Spleen (tissue), 11 donors: ENCODE measurements at regions not wholly inside any gene's neighbourhood (a gene's known extent, or its start where the extent isn't known, plus 50 kb on each side); places are given as distances from the start of the nearest gene placed in this dataset.

Experiments
- DNase-seq: peaks from one replicate; pipeline ENCODE4 v3.0.0-alpha.2; 2020
- H3K27ac ChIP-seq, 8 donors: fragments of 200-600 bp; sonication (generic) in 7 of 8; 1 replicate in 4 of 8; 2 replicates in 4 of 8; pipeline versions ENCODE4 v1.5.0 to v1.8.0; 2016 to 2021; ENCODE audit warnings: inconsistent platforms in 4 of 8, mild to moderate bottlenecking in 4 of 8, moderate library complexity in 1 of 8
- H3K27me3 ChIP-seq, 7 donors: fragments of 200-600 bp; sonication (generic) in 6 of 7; replicated peaks in 1 of 7; 1 replicate in 4 of 7; 2 replicates in 3 of 7; pipeline versions ENCODE4 v1.5.0 to v1.8.0; 2016 to 2021; ENCODE audit warnings: inconsistent platforms in 3 of 7, mild to moderate bottlenecking in 1 of 7
- H3K36me3 ChIP-seq, 6 donors: fragments of 200-600 bp; sonication (generic) in 5 of 6; 1 replicate in 4 of 6; 2 replicates in 2 of 6; pipeline versions ENCODE4 v1.5.0 to v1.8.0; 2016 to 2021; ENCODE audit warnings: inconsistent platforms in 2 of 6
- H3K4me1 ChIP-seq, 6 donors: fragments of 200-600 bp; sonication (generic) in 5 of 6; 1 replicate in 3 of 6; 2 replicates in 3 of 6; pipeline versions ENCODE4 v1.5.0 to v1.8.0; 2016 to 2021; ENCODE audit warnings: inconsistent platforms in 3 of 6
- H3K4me3 ChIP-seq, 8 donors: fragments of 200-600 bp; sonication (generic) in 7 of 8; 1 replicate in 4 of 8; 2 replicates in 4 of 8; pipeline versions ENCODE4 v1.5.0 to v1.8.0; 2016 to 2021; ENCODE audit warnings: inconsistent platforms in 4 of 8, mild to moderate bottlenecking in 4 of 8, moderate library complexity in 2 of 8
- H3K9me3 ChIP-seq, 8 donors: fragments of 200-600 bp; sonication (generic) in 7 of 8; 1 replicate in 4 of 8; 2 replicates in 4 of 8; pipeline versions ENCODE4 v1.5.0 to v1.8.0; 2016 to 2021; ENCODE audit warnings: inconsistent platforms in 4 of 8
- POLR2A ChIP-seq, 3 donors: fragments of 450-650 bp; IDR thresholded peaks; one replicate each; pipeline ENCODE4 v1.5.1; 2017; ENCODE audit warnings: antibody characterized with exemption in 3 of 3, mild to moderate bottlenecking in 1 of 3
- POLR2AphosphoS5 ChIP-seq, 3 donors: sonication (generic); formaldehyde crosslinking; IDR thresholded peaks; one replicate each; pipeline ENCODE4 v1.5.1; 2017; ENCODE audit warnings: antibody characterized with exemption in 3 of 3
- WGBS, 5 donors: extraction: QIAGEN DNeasy Blood & Tissue Kit in 3 of 5; methylation state at CpG; one replicate each; pipeline versions ENCODE4 v1.1.5 to v1.1.7; 2013 to 2018; 5-methylcytosine and 5-hydroxymethylcytosine counted together
- intact Hi-C: fragments of 100-400 bp; cut with DNase I; formaldehyde crosslinking; loops from one replicate; pipeline ENCODE4 v1.15.0; 2023; ENCODE audit warnings: low total_unique reads
- TF ChIP-seq, protein P1 (sequence below), 11 experiments: fragments of 200-600 bp in 7 of 11; fragments of 450-650 bp in 4 of 11; sonication (generic) in 4 of 11; IDR thresholded peaks in 8 of 11; conservative IDR thresholded peaks in 3 of 11; 1 replicate in 7 of 11; 2 replicates in 4 of 11; pipeline versions ENCODE4 v1.4.0 to v1.8.0; 2016 to 2021; ENCODE audit warnings: antibody characterized with exemption in 11 of 11, inconsistent platforms in 4 of 11, mild to moderate bottlenecking in 1 of 11
- donor health status: healthy with polysubstance abuse.
- donor health status: DM: no; HTN: no; CAD: no; lungs with moderate emphysema.
- donor health status: DM: no; HTN: no; CAD: no.
- donor health status: Bipolar disorder and iron deficiency.
- donor health status: healthy.
- donor health status: DM: no; HTN: no; CAD: no.
- donor health status: DM: yes; HTN: yes; CAD: no.

DNA sequence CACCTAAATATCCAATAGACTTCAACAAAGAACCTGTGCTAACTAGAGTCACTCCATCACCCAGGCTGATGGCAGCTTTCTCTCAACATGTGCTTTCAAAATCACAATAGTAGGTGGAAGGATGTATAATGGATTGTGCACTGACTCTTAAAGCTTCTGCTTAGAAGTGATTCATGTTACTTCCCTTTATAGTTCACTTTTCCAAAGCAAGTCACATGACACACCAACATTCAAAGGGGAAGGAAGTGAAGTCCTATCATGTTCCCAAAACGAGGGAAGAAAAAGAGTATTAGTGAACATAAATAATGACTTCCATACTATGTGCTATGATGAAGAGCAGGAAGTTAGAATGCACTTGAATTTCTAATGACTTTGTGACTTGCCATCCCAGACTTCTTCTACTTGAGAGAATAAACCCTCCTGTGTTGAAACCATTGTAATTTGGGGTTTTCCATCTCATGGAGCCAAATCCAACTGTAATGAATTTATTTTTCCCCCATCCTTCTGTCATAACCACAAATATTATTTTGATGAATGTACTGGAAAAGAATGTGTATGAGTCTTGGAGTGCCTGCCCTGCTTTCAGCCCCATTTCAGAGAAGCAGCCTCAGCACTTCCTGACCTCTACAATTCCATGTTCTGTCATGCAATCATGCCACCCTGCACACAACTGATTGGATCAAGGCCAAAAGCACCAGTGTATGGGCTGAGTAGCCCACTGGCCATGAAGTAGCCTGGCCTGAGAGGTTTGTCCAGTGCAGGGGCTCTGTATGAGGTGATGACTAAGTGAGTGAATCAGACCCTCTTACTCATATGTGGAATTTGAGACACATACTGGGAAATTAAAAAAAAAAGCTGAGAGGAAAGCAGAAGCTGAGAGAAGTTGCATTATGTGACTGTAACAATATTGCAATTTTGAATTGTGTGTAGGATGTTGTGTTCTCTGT is 525.9 kb upstream of the CLINT1 start:
- Histone ChIP-seq H3K27me3 (no peaks in the 10 kb centered on the region), H3K9me3 (peaks cover 0 to 23% (median 17%) of the 10 kb centered on the region in 8 donors), H3K4me1 (peaks cover 0 to 28% (median 4%) of the 10 kb centered on the region in 6 donors), H3K27ac (no peak overlapping the region), H3K4me3 (no peak overlapping the region), H3K36me3 (no peaks in the 10 kb centered on the region)
- TF ChIP-seq, protein P1, sequence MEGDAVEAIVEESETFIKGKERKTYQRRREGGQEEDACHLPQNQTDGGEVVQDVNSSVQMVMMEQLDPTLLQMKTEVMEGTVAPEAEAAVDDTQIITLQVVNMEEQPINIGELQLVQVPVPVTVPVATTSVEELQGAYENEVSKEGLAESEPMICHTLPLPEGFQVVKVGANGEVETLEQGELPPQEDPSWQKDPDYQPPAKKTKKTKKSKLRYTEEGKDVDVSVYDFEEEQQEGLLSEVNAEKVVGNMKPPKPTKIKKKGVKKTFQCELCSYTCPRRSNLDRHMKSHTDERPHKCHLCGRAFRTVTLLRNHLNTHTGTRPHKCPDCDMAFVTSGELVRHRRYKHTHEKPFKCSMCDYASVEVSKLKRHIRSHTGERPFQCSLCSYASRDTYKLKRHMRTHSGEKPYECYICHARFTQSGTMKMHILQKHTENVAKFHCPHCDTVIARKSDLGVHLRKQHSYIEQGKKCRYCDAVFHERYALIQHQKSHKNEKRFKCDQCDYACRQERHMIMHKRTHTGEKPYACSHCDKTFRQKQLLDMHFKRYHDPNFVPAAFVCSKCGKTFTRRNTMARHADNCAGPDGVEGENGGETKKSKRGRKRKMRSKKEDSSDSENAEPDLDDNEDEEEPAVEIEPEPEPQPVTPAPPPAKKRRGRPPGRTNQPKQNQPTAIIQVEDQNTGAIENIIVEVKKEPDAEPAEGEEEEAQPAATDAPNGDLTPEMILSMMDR (IDR thresholded peaks at IDR 0.05 in 8 of 11, conservative IDR thresholded peaks at IDR 0.05 in 3 of 11) = no peak
- no peak for TF ChIP-seq POLR2AphosphoS5 (IDR thresholded peaks at IDR 0.05)
- TF ChIP-seq POLR2A (IDR thresholded peaks at IDR 0.05) = no peak
- no peak for DNase-seq
- intact Hi-C loops = no loop called here
- WGBS, 5 donors = 5 to 30% (median 17%) methylated on average over 1 of the region's 1 CpG

DNA sequence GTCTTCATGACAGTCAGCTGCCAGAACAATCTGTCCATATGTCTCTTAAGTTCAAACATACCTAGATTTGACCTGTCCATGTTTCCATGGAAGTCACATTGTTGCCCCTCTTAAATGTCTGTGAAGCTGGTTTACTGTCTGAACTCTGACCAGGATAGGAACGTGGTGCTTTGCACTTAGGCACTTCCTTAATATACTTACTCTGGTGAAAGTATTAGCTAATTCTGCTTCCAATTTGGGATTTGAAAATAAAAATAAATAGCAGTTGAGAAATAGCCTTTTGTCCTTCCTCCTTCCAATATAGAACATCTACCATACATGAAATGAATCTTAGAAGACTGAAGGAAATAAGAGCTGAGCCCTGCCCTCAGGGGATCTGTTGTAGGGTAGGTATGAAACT is 524.5 kb upstream of the CLINT1 start:
- WGBS, 5 donors = 33 to 72% (median 38%) methylated on average over 1 of the region's 1 CpG
- Histone ChIP-seq H3K27me3 (no peaks in the 10 kb centered on the region), H3K4me3 (no peak overlapping the region), H3K36me3 (no peaks in the 10 kb centered on the region), H3K27ac (no peak overlapping the region), H3K9me3 (peaks cover 0 to 23% (median 17%) of the 10 kb centered on the region in 8 donors), H3K4me1 (peaks cover 0 to 35% (median 4%) of the 10 kb centered on the region in 6 donors)
- TF ChIP-seq POLR2AphosphoS5 (IDR thresholded peaks at IDR 0.05) (no peak), POLR2A (IDR thresholded peaks at IDR 0.05) (no peak)
- TF ChIP-seq, protein P1 (IDR thresholded peaks at IDR 0.05 in 8 of 11, conservative IDR thresholded peaks at IDR 0.05 in 3 of 11) = no peak
- no peak for DNase-seq
- intact Hi-C loops = no loop called here

DNA sequence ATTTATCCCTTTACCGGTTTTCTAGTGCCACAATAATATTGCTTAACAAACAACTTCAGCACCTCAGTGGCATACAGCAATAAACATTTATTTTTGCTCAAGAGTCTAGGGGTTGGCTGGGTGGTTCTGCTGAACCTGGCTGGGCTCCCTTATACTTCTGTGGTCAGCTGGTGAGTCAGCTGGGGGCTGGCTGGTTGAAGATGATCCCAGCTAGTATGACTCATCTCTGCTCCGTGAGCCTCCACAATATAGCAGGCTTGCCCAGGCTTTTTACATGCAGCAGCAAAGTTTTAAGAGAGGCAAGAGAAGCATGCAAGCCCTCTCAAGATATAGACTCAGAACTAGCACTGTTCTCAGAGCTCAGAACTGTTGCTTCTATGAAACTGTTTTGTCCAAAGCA is 523.5 kb upstream of the CLINT1 start:
- WGBS, 5 donors = 23 to 56% (median 35%) methylated on average over 2 of the region's 2 CpGs
- Histone ChIP-seq H3K4me1 (peaks cover 0 to 35% (median 4%) of the 10 kb centered on the region in 6 donors), H3K9me3 (peaks cover 0 to 29% (median 20%) of the 10 kb centered on the region in 8 donors), H3K27me3 (no peaks in the 10 kb centered on the region), H3K27ac (no peak overlapping the region), H3K36me3 (no peaks in the 10 kb centered on the region), H3K4me3 (no peak overlapping the region)
- no peak for DNase-seq
- intact Hi-C loops = no loop called here
- no peak for TF ChIP-seq POLR2AphosphoS5 (IDR thresholded peaks at IDR 0.05)
- TF ChIP-seq POLR2A (IDR thresholded peaks at IDR 0.05) = no peak
- TF ChIP-seq, protein P1 (IDR thresholded peaks at IDR 0.05 in 8 of 11, conservative IDR thresholded peaks at IDR 0.05 in 3 of 11) = no peak

DNA sequence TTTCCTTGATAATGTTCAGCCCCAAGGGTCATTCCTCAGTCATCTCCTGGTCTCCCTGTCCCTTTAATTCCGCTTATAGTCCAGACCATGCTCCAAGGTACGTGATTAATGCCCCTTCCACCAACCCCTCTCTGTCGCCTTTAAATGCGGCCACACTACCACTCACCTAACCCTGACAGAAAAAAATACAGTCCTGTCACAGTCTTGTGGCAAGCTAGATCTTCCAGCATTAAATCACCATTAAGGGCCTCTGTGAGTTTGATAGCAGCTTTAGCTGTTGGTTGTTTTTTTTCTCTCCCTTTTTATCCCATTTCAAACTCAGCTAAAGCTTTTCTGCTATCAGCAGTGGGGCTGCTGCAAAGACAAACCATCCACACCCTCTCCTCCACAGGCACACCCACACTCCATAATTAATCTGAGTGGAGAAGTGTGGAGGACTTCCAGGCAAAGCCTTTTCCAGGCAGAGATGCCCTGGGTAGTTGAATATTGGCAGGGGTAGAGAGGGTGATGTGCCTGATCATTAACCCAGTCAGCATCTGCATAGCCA is 522.7 kb upstream of the CLINT1 start:
- Histone ChIP-seq H3K36me3 (no peaks in the 10 kb centered on the region), H3K4me3 (no peak overlapping the region), H3K9me3 (peaks cover 0 to 33% (median 22%) of the 10 kb centered on the region in 8 donors), H3K27me3 (no peaks in the 10 kb centered on the region), H3K4me1 (peaks cover 0 to 35% (median 4%) of the 10 kb centered on the region in 6 donors), H3K27ac (no peak overlapping the region)
- no peak for DNase-seq
- 89 to 98% (median 93%) methylated on average over 4 of the region's 4 CpGs for WGBS, 5 donors
- intact Hi-C loops = no loop called here
- no peak for TF ChIP-seq POLR2AphosphoS5 (IDR thresholded peaks at IDR 0.05)
- TF ChIP-seq, protein P1 (IDR thresholded peaks at IDR 0.05 in 8 of 11, conservative IDR thresholded peaks at IDR 0.05 in 3 of 11) = no peak
- TF ChIP-seq POLR2A (IDR thresholded peaks at IDR 0.05) = no peak
